CD8-positive, alpha-beta memory T cell (primary cell): ENCODE measurements at regions not wholly inside any gene's neighbourhood (a gene's known extent, or its start where the extent isn't known, plus 50 kb on each side); places are given as distances from the start of the nearest gene placed in this dataset.

Experiments used
- CTCF ChIA-PET: fragments of 350-600 bp; sonication (Branson Sonifier 250); formaldehyde crosslinking; loops from one replicate; lab custom pipeline; 2021; ENCODE audit warnings: antibody characterized with exemption; lab: Charles Lee
- POLR2A ChIA-PET: fragments of 350-600 bp; sonication (Branson Sonifier 250); formaldehyde crosslinking; loops from one replicate; lab custom pipeline; 2021; ENCODE audit warnings: antibody characterized with exemption; lab: Charles Lee
- DNase-seq, 5 donors: peaks; one replicate each; pipeline versions ENCODE4 v3.0.0 to v3.0.0-alpha.2; 2020 to 2022; ENCODE audit warnings: mixed read lengths in 1 of 5
- H3K27ac ChIP-seq: one replicate; pipeline ENCODE4 v1.7.0; 2013; ENCODE audit warnings: low read depth, mild to moderate bottlenecking, low read length, moderate library complexity
- H3K27me3 ChIP-seq: 2 replicates; pipeline ENCODE4 v1.7.0; 2013; ENCODE audit warnings: low read length, mild to moderate bottlenecking; ENCODE audit not compliant: insufficient read depth, poor library complexity, severe bottlenecking
- H3K36me3 ChIP-seq: 2 replicates; pipeline ENCODE4 v1.7.0; 2013; ENCODE audit warnings: mild to moderate bottlenecking, low read length, moderate library complexity; ENCODE audit not compliant: insufficient read depth
- H3K4me1 ChIP-seq: 2 replicates; pipeline ENCODE4 v1.7.0; 2013; ENCODE audit warnings: mild to moderate bottlenecking, low read length, moderate library complexity; ENCODE audit not compliant: insufficient read depth
- H3K4me3 ChIP-seq: 2 replicates; pipeline ENCODE4 v1.7.0; 2013; ENCODE audit warnings: mild to moderate bottlenecking, low read length
- H3K9me3 ChIP-seq: 2 replicates; pipeline ENCODE4 v1.7.0; 2013; ENCODE audit warnings: mild to moderate bottlenecking, low read length
- H3K27ac Mint-ChIP-seq, 8 donors: one replicate each; pipeline ENCODE4 v1.8.0; 2020 to 2021; ENCODE audit warnings: mixed read lengths in 8 of 8, mild to moderate bottlenecking in 6 of 8, inconsistent platforms in 3 of 8, moderate library complexity in 3 of 8
- H3K27me3 Mint-ChIP-seq, 2 donors: one replicate each; pipeline ENCODE4 v1.8.0; 2020 to 2021; ENCODE audit warnings: mixed read lengths in 2 of 2, mild to moderate bottlenecking in 1 of 2, moderate library complexity in 1 of 2
- H3K36me3 Mint-ChIP-seq, 3 donors: one replicate each; pipeline ENCODE4 v1.8.0; 2020 to 2021; ENCODE audit warnings: mixed read lengths in 3 of 3, inconsistent platforms in 1 of 3, mild to moderate bottlenecking in 1 of 3
- H3K4me1 Mint-ChIP-seq, 3 donors: one replicate each; pipeline ENCODE4 v1.8.0; 2020 to 2021; ENCODE audit warnings: mixed read lengths in 3 of 3, inconsistent platforms in 1 of 3, mild to moderate bottlenecking in 1 of 3
- H3K4me3 Mint-ChIP-seq, 7 donors: one replicate each; pipeline ENCODE4 v1.8.0; 2020 to 2021; ENCODE audit warnings: mixed read lengths in 7 of 7, mild to moderate bottlenecking in 6 of 7, moderate library complexity in 4 of 7, inconsistent platforms in 2 of 7
- H3K9me3 Mint-ChIP-seq, 5 donors: one replicate each; pipeline ENCODE4 v1.8.0; 2020 to 2022; ENCODE audit warnings: mixed read lengths in 5 of 5, mild to moderate bottlenecking in 3 of 5, moderate library complexity in 2 of 5, inconsistent platforms in 1 of 5

DNA sequence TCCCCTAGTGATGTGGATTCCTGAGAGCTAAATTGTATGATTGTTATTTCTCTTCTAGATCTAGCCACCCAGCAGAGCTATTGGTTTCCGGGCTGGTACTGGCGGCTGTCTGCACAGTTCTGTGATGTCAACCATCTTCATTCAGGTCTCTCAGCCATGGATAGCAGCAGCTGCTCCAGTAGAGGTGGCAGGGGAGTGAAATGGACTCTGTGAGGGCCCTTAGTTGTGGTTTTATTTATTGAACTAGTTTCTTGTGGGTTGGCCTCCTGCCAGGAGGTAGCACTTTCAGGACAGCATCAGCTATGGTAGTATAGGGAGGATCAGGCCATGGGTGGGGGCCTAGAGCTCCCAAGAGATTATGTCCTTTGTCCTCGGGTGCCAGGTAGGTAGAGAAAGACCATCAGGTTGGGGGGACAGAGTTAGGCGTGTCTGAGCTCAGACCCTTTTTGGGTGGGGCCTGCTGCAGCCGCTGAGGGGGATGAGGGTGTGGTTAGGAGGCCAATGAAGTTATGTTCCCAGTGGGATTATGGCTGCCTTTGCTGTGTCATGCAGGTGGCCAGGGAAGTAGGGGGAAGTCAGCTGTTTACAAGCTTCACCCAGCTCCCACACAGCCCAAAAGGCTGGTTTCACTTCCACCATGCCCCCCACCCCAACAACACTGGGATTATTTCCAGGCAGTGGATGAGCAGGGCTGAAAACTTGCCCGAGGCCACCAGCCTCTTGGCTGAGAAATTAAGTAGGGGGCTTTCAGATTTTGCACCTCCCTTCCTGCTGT lies 55.1 kb upstream of the RGS4 start:
- no peaks in the 10 kb centered on the region for H3K27me3 ChIP-seq
- Mint-ChIP-seq H3K27me3 (peaks cover 0 to 2% of the 10 kb centered on the region in 2 donors), H3K9me3 (peaks cover 0 to 8% (median 0%) of the 10 kb centered on the region in 5 donors), H3K4me1 (no peaks in the 10 kb centered on the region), H3K36me3 (no peaks in the 10 kb centered on the region), H3K4me3 (no peak overlapping the region), H3K27ac (no peak overlapping the region)
- no peak for DNase-seq
- H3K4me1 ChIP-seq, result no peaks in the 10 kb centered on the region
- no peaks in the 10 kb centered on the region for H3K36me3 ChIP-seq
- no peaks in the 10 kb centered on the region for H3K9me3 ChIP-seq
- POLR2A ChIA-PET, result no interaction called here
- CTCF ChIA-PET, result no interaction called here
- H3K27ac ChIP-seq, result no peak overlapping the region
- H3K4me3 ChIP-seq, result no peak overlapping the region

DNA sequence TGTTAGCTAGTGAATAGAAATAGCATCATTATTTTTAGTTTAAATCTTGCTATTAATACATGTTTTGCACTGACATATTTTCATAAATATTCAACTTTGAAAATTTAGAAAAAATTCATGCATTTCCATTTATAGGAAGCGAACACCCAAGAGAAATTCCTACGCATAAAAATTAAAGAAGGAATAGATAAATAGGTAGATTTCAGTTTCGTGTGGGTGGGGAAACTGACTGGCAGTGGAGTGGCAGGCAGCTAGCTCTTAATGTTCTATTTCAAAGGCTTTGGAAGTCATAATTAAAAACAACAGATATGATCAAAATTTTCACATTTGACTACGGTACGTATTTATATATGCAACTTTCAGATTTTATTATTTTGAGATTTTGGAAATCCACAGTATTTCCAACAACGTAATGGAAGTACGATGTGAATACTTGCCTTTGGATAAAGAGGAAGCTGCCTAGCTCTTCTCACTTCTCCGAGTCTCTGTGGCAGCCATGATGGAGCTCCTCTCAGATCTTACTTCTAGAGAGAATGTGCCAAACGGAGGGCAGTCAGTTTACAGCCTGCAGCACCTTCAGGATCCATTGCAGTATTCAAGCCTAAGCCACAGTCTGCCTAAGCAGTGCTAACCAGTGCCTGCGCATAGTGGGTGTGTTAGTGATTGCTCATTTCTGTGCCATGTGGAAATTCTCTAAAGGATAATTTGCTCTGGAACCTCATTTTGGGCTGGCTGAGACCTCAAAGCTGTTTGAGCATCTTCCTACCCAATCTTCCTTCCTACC lies 62.9 kb upstream of the RGS4 start:
- H3K36me3 ChIP-seq, result no peaks in the 10 kb centered on the region
- ChIA-PET POLR2A (no interaction called here), CTCF (no interaction called here)
- Mint-ChIP-seq H3K4me1 (no peaks in the 10 kb centered on the region), H3K4me3 (no peak overlapping the region), H3K27ac (no peak overlapping the region), H3K36me3 (no peaks in the 10 kb centered on the region), H3K9me3 (peaks cover 0 to 3% (median 0%) of the 10 kb centered on the region in 5 donors), H3K27me3 (peaks cover 3 to 10% of the 10 kb centered on the region in 2 donors)
- H3K9me3 ChIP-seq, result no peaks in the 10 kb centered on the region
- H3K4me3 ChIP-seq, result no peak overlapping the region
- no peak for DNase-seq
- no peaks in the 10 kb centered on the region for H3K4me1 ChIP-seq
- H3K27me3 ChIP-seq, result no peaks in the 10 kb centered on the region
- no peak overlapping the region for H3K27ac ChIP-seq

DNA sequence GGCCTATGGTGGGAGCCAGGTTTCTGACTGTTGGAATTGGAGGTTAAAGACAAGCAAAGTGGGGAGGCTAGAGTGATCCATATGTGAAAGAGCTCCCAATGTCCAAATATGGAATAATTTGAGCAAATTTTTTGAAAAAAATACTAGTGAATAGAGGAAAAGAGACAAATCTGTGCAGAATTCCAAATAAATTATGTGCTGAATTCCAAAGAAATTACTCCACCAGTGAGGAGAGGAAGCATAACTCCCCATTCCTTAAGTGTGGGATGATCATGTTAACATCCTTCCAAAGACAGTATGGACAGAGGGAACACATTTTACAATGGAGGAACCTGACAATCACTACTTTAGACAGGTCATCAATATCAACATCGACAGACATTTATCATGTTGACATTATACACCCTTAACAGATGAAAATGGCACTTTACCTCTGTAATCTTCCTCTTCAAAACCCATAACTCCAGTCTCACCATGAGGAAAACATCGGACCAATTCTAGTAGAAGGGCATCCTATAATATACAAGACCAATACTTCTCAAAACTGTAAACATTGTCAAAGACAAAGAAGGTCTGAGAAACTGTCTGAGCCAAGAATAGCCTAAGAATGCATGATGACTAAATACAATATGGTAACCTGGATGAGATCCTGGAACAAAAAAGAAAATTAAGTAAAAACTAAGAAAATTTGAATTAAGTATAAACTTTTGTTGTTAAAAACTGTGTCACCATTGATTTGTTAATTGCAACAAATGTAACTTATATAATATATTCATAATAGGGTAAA lies 71.5 kb upstream of the RGS4 start:
- H3K36me3 ChIP-seq, result no peaks in the 10 kb centered on the region
- no peaks in the 10 kb centered on the region for H3K4me1 ChIP-seq
- Mint-ChIP-seq H3K27me3 (peaks cover 0 to 2% of the 10 kb centered on the region in 2 donors), H3K4me1 (no peaks in the 10 kb centered on the region), H3K9me3 (no peaks in the 10 kb centered on the region), H3K36me3 (no peaks in the 10 kb centered on the region), H3K27ac (no peak overlapping the region), H3K4me3 (no peak overlapping the region)
- H3K9me3 ChIP-seq, result no peaks in the 10 kb centered on the region
- no peaks in the 10 kb centered on the region for H3K27me3 ChIP-seq
- ChIA-PET POLR2A (no interaction called here), CTCF (no interaction called here)
- H3K4me3 ChIP-seq, result no peak overlapping the region
- H3K27ac ChIP-seq, result no peak overlapping the region
- DNase-seq, result no peak

DNA sequence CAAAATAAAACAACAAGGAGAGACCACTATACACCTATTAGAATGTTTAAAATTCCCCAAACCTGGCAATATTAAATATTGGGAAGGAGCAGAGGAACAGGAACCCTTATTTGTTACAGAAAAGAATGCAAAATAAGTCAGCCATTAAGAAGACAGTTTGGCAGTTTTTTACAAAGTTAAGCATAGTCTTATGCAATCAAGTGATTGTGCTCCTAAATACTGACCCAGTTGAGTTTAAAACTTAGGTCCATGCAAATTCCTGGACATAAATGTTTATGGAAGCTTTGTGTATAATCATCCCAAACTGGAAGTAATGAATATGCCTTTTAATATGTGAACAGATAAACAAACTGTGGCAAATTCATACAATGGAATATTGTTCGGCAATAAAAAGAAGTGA lies 72.9 kb upstream of the RGS4 start:
- Mint-ChIP-seq H3K36me3 (no peaks in the 10 kb centered on the region), H3K4me1 (no peaks in the 10 kb centered on the region), H3K9me3 (no peaks in the 10 kb centered on the region), H3K27me3 (peaks cover 0 to 4% of the 10 kb centered on the region in 2 donors), H3K27ac (no peak overlapping the region), H3K4me3 (no peak overlapping the region)
- DNase-seq, result no peak
- Histone ChIP-seq H3K4me1 (no peaks in the 10 kb centered on the region), H3K36me3 (no peaks in the 10 kb centered on the region), H3K27me3 (no peaks in the 10 kb centered on the region), H3K9me3 (no peaks in the 10 kb centered on the region), H3K27ac (no peak overlapping the region), H3K4me3 (no peak overlapping the region)
- POLR2A ChIA-PET, result no interaction called here
- CTCF ChIA-PET, result no interaction called here

DNA sequence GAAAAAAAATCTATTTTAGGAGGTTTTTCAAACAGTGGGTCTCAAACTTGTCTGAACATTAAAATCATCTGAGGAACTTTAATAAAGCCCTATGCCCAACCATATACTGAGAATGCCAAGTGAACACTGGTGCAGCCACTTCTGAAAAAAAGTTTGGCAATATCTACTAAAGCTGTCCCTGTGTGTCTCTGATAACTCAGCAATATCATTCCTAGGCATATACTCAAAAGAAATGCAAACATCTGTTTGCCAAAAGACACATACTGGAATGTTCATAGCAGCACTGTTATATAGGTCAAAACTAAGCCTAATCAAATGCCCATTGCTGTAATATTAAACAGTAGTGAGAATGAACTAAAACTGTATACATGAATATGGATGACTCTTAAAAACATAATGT lies 74.2 kb upstream of the RGS4 start:
- no peaks in the 10 kb centered on the region for H3K36me3 Mint-ChIP-seq
- Histone ChIP-seq H3K36me3 (no peaks in the 10 kb centered on the region), H3K27me3 (no peaks in the 10 kb centered on the region), H3K4me3 (no peak overlapping the region), H3K9me3 (no peaks in the 10 kb centered on the region), H3K4me1 (no peaks in the 10 kb centered on the region), H3K27ac (no peak overlapping the region)
- ChIA-PET CTCF (no interaction called here), POLR2A (no interaction called here)
- no peaks in the 10 kb centered on the region for H3K9me3 Mint-ChIP-seq
- no peak for DNase-seq
- no peak overlapping the region for H3K4me3 Mint-ChIP-seq
- H3K27ac Mint-ChIP-seq, result no peak overlapping the region
- H3K27me3 Mint-ChIP-seq, result peaks cover under 1 to 4% of the 10 kb centered on the region in 2 donors
- H3K4me1 Mint-ChIP-seq, result no peaks in the 10 kb centered on the region

DNA sequence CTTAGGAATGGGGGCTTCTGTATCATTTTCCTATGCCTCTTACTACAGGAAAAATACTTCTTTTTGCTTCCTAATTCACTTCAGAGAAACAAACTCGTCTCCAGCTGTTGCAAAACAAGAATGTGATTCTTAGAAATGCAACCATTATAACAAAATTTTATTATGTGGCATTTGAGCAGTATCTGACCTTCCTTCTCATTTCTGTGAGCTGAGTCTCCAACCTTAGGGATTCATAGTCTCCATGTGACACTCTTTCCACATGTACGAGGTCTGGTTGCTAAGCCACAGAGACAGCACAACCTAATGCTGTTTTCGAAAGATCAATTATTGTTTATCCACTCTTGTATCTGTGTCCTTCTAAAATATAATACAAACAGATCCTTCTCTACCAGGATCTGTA lies 75.3 kb upstream of the RGS4 start:
- POLR2A ChIA-PET, result no interaction called here
- H3K36me3 ChIP-seq, result no peaks in the 10 kb centered on the region
- no peaks in the 10 kb centered on the region for H3K4me1 ChIP-seq
- Mint-ChIP-seq H3K9me3 (no peaks in the 10 kb centered on the region), H3K27ac (no peak overlapping the region), H3K27me3 (peaks cover 4 to 5% of the 10 kb centered on the region in 2 donors), H3K36me3 (no peaks in the 10 kb centered on the region), H3K4me1 (no peaks in the 10 kb centered on the region), H3K4me3 (no peak overlapping the region)
- no peak overlapping the region for H3K27ac ChIP-seq
- no peak overlapping the region for H3K4me3 ChIP-seq
- H3K27me3 ChIP-seq, result no peaks in the 10 kb centered on the region
- no peak for DNase-seq
- no peaks in the 10 kb centered on the region for H3K9me3 ChIP-seq
- CTCF ChIA-PET, result no interaction called here

DNA sequence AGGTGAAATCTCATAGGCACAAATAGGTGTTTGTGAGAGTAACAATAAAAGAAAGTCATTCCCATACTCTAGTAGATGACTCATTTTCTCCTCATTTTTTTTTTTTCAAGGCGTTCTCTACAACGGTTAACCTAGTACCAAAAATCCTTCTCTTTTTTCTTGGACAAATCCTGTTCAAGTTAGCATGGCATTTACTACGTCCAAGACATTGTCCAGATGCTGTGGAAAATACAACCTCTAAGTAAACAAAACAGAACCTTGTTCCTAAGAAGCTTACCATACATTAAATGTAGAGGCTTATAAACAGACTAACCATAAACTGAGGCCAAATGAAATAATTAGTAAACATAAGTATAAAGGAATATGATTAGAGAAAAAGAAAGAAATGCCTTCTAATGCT lies 76.2 kb upstream of the RGS4 start:
- Histone ChIP-seq H3K4me3 (no peak overlapping the region), H3K27me3 (peaks cover 3% of the 10 kb centered on the region), H3K36me3 (no peaks in the 10 kb centered on the region), H3K4me1 (no peaks in the 10 kb centered on the region), H3K27ac (no peak overlapping the region), H3K9me3 (no peaks in the 10 kb centered on the region)
- no peaks in the 10 kb centered on the region for H3K4me1 Mint-ChIP-seq
- H3K4me3 Mint-ChIP-seq, result no peak overlapping the region
- H3K27ac Mint-ChIP-seq, result no peak overlapping the region
- H3K27me3 Mint-ChIP-seq, result peaks cover 8 to 10% of the 10 kb centered on the region in 2 donors
- CTCF ChIA-PET, result no interaction called here
- no peaks in the 10 kb centered on the region for H3K36me3 Mint-ChIP-seq
- POLR2A ChIA-PET, result no interaction called here
- no peak for DNase-seq
- H3K9me3 Mint-ChIP-seq, result no peaks in the 10 kb centered on the region

DNA sequence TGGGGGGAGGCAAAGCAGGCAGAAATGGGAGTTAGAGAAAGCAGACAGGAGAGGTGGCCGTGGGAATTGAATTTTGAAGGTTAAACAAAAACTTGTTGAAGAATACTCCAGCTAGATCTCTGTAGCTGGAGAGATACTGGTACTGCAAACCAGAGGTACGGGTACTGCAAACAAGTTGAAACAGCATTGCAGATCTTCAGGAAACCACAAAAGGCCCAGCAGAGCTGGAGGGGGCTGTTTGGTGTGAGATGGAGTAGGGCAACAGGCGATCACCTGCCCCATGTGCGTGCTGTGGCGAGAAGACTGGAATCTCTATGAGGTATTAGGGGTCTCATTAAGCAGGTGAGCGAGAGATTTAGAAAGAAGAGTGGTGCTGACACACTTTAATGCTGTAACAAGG lies 77.7 kb upstream of the RGS4 start:
- Histone ChIP-seq H3K4me3 (no peak overlapping the region), H3K27ac (no peak overlapping the region), H3K9me3 (no peaks in the 10 kb centered on the region), H3K36me3 (no peaks in the 10 kb centered on the region), H3K27me3 (peaks cover 3% of the 10 kb centered on the region), H3K4me1 (no peaks in the 10 kb centered on the region)
- Mint-ChIP-seq H3K27ac (no peak overlapping the region), H3K4me3 (no peak overlapping the region), H3K36me3 (no peaks in the 10 kb centered on the region), H3K27me3 (peaks cover 8 to 10% of the 10 kb centered on the region in 2 donors), H3K4me1 (no peaks in the 10 kb centered on the region), H3K9me3 (no peaks in the 10 kb centered on the region)
- no peak for DNase-seq
- ChIA-PET POLR2A (no interaction called here), CTCF (no interaction called here)
